Thymus (tissue), 11 donors: ENCODE measurements at regions not wholly inside any gene's neighbourhood (a gene's known extent, or its start where the extent isn't known, plus 50 kb on each side); places are given as distances from the start of the nearest gene placed in this dataset.

ENCODE experiments used
- DNase-seq, 9 donors: peaks; one replicate each; pipeline ENCODE4 v3.0.0-alpha.2; 2013; ENCODE audit warnings: low spot score in 9 of 9, low read depth in 6 of 9, missing footprints in 1 of 9
- H3K27ac ChIP-seq, 2 donors: one replicate each; pipeline ENCODE4 v1.5.1; 2013; ENCODE audit warnings: control low read depth in 1 of 2, low read depth in 1 of 2, low read length in 1 of 2, mild to moderate bottlenecking in 1 of 2, moderate library complexity in 1 of 2
- H3K27me3 ChIP-seq, 2 donors: one replicate each; pipeline ENCODE4 v1.5.1; 2013; ENCODE audit warnings: low read length in 1 of 2; ENCODE audit not compliant: control insufficient read depth in 2 of 2, insufficient read depth in 1 of 2
- H3K36me3 ChIP-seq, 2 donors: one replicate each; pipeline ENCODE4 v1.5.1; 2013; ENCODE audit warnings: low read length in 1 of 2, mild to moderate bottlenecking in 1 of 2, moderate library complexity in 1 of 2; ENCODE audit not compliant: control insufficient read depth in 2 of 2, insufficient read depth in 2 of 2
- H3K4me1 ChIP-seq, 2 donors: one replicate each; pipeline ENCODE4 v1.5.1; 2013; ENCODE audit warnings: low read length in 2 of 2; ENCODE audit not compliant: control insufficient read depth in 2 of 2, insufficient read depth in 2 of 2
- H3K4me3 ChIP-seq, 2 donors: one replicate each; pipeline ENCODE4 v1.5.1; 2013; ENCODE audit warnings: low read length in 2 of 2, control low read depth in 1 of 2, mild to moderate bottlenecking in 1 of 2
- H3K9me3 ChIP-seq, 2 donors: one replicate each; pipeline ENCODE4 v1.5.1; 2013; ENCODE audit warnings: low read length in 1 of 2, mild to moderate bottlenecking in 1 of 2; ENCODE audit not compliant: control insufficient read depth in 2 of 2, insufficient read depth in 1 of 2
- whole genome bisulfite sequencing: extraction: QIAGEN DNeasy Blood & Tissue Kit; methylation state at CpG from one replicate; pipeline ENCODE4 v1.1.7; 2013; 5-methylcytosine and 5-hydroxymethylcytosine counted together
- donor health status: healthy.

GRCh38 chr1:189859385-189859977, 618.2 kb downstream of the BRINP3 start:
- WGBS: 88% methylated on average over 1 of the region's 1 CpG
- no peaks in the 10 kb centered on the region for H3K27me3 ChIP-seq
- H3K36me3 ChIP-seq: no peaks in the 10 kb centered on the region
- H3K4me1 ChIP-seq: no peaks in the 10 kb centered on the region
- H3K4me3 ChIP-seq: no peak overlapping the region
- no peak overlapping the region for H3K27ac ChIP-seq
- peak in 3 of 9 donors; percentile 4 to 18 (median 17) for DNase-seq
- no peaks in the 10 kb centered on the region for H3K9me3 ChIP-seq

GRCh38 chr1:189866606-189867005, 611.1 kb downstream of the BRINP3 start:
- DNase-seq: no peak
- no peak overlapping the region for H3K27ac ChIP-seq
- no peaks in the 10 kb centered on the region for H3K9me3 ChIP-seq
- 94% methylated on average over 1 of the region's 1 CpG for WGBS
- no peaks in the 10 kb centered on the region for H3K4me1 ChIP-seq
- no peaks in the 10 kb centered on the region for H3K36me3 ChIP-seq
- H3K4me3 ChIP-seq: no peak overlapping the region
- no peaks in the 10 kb centered on the region for H3K27me3 ChIP-seq

GRCh38 chr1:189868021-189868420, 609.6 kb downstream of the BRINP3 start:
- 83% methylated on average over 4 of the region's 4 CpGs for WGBS
- no peak for DNase-seq

GRCh38 chr1:189874715-189875435, 602.8 kb downstream of the BRINP3 start:
- no peak overlapping the region for H3K27ac ChIP-seq
- no peaks in the 10 kb centered on the region for H3K27me3 ChIP-seq
- no peaks in the 10 kb centered on the region for H3K9me3 ChIP-seq
- H3K4me3 ChIP-seq: no peak overlapping the region
- DNase-seq: no peak
- no peaks in the 10 kb centered on the region for H3K4me1 ChIP-seq
- H3K36me3 ChIP-seq: no peaks in the 10 kb centered on the region

More at GRCh38 chr1:189868021-189868420, 609.6 kb downstream of the BRINP3 start:
- H3K4me1 ChIP-seq: no peaks in the 10 kb centered on the region
- no peaks in the 10 kb centered on the region for H3K36me3 ChIP-seq
- H3K27me3 ChIP-seq: no peaks in the 10 kb centered on the region
- H3K9me3 ChIP-seq: no peaks in the 10 kb centered on the region
- H3K4me3 ChIP-seq: no peak overlapping the region
- H3K27ac ChIP-seq: no peak overlapping the region

GRCh38 chr1:189880135-189880534, 597.5 kb downstream of the BRINP3 start:
- DNase-seq: no peak
- Histone ChIP-seq H3K9me3 (no peaks in the 10 kb centered on the region), H3K4me1 (no peaks in the 10 kb centered on the region), H3K27ac (no peak overlapping the region), H3K4me3 (no peak overlapping the region), H3K36me3 (no peaks in the 10 kb centered on the region), H3K27me3 (no peaks in the 10 kb centered on the region)
- 87% methylated on average over 3 of the region's 3 CpGs for WGBS

- 11% methylated on average over 1 of the region's 1 CpG for WGBS
- Histone ChIP-seq H3K4me3 (no peak overlapping the region), H3K36me3 (no peaks in the 10 kb centered on the region), H3K9me3 (no peaks in the 10 kb centered on the region), H3K27ac (no peak overlapping the region), H3K27me3 (no peaks in the 10 kb centered on the region), H3K4me1 (no peaks in the 10 kb centered on the region)
- DNase-seq: no peak
Observed at GRCh38 chr1:189899686-189900425, 577.8 kb downstream of the BRINP3 start.

GRCh38 chr1:189904509-189904908, 573.2 kb downstream of the BRINP3 start:
- 90% methylated on average over 2 of the region's 2 CpGs for WGBS
- H3K27me3 ChIP-seq: no peaks in the 10 kb centered on the region
- no peak overlapping the region for H3K27ac ChIP-seq
- no peaks in the 10 kb centered on the region for H3K9me3 ChIP-seq
- H3K4me3 ChIP-seq: no peak overlapping the region
- H3K4me1 ChIP-seq: no peaks in the 10 kb centered on the region
- no peak for DNase-seq
- no peaks in the 10 kb centered on the region for H3K36me3 ChIP-seq

DNA sequence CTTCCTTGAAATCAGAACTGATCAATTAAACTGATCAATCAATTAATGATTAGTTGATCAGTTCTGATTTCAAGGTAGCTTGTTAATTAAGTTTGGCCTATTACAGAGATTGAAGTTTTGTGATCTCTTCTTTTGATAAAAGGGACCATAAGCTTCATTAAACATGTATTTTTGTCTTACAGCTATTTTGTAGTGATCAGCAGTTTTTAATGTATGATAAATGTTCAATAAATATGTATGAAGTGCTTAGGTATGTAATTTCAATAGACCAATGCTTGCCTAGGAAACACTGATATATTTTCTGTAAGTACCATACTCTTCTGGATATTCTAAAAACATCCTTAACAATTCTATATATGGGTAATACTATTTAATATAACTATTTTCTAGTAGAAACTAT, 569.6 kb downstream of the BRINP3 start:
- Histone ChIP-seq H3K4me3 (no peak overlapping the region), H3K9me3 (no peaks in the 10 kb centered on the region), H3K4me1 (no peaks in the 10 kb centered on the region), H3K27me3 (no peaks in the 10 kb centered on the region), H3K36me3 (no peaks in the 10 kb centered on the region), H3K27ac (no peak overlapping the region)
- no peak for DNase-seq

DNA sequence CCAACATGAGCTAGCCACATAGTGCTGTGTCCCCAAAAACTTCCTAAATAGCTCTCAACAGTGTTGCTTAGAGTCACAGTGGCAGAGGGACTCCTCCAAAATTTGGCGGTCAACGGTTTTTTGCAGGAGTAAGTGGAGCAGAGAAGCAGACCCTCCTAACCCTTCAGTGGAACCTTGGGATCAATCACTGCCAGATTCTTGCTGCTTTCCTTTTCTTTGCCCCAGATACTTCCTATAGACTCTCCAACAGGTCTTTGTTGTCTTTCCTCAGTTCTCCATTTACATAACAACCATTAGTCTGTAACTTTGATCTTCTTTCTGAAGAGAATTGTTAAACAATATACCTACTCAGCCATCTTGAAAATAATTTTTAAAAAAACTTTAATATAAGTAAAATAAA, 556.1 kb downstream of the BRINP3 start:
- Histone ChIP-seq H3K9me3 (peaks cover 0 to 3% of the 10 kb centered on the region in 2 donors), H3K27me3 (no peaks in the 10 kb centered on the region), H3K4me1 (no peaks in the 10 kb centered on the region), H3K4me3 (no peak overlapping the region), H3K36me3 (no peaks in the 10 kb centered on the region), H3K27ac (no peak overlapping the region)
- WGBS: 99% methylated on average over 2 of the region's 2 CpGs
- DNase-seq: no peak
